ENCODE measurements at regions not wholly inside any gene's neighbourhood (a gene's known extent, or its start where the extent isn't known, plus 50 kb on each side); places are given as distances from the start of the nearest gene placed in this dataset.

DNA sequence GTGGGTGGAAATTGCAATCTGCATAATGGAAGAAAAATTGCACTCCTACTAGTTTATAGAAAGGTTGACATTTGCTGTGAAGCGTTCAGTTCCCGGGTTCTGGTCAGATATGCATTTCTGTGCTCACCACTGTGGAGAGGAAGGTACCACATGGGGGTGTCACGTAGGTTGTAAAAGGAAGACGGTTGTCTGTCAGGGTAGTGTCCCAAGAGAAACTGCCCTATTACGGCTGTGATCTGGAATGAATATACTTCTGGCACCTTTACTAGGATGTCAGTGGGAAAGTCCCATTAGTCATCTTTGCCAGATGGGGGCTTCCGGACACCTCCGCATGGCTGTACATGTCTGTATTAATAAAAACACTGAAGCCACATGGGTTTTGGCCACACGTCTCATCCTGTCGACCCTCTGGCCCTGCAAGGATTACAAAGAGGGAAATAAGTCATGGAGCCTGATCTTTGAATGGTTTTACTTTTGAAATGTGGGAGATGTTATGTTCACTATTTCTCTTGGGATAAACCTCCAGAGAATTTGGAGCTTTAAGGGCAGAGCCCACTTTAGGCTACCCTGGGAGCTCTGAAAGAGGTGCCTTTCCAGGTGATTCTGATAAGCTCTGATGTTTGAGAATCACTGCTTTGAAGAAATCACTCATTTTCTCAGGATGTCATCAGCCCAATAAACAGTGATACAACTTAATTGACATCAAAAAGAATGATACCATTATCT, 133.9 kb downstream of the AKAP11 start (continued):
- peak; percentile 97 to 98 for TF ChIP-seq IKZF2 (IDR thresholded peaks at IDR 0.05)
- TF ChIP-seq ZBED1 (IDR thresholded peaks at IDR 0.05; ENCODE audit: borderline replicate concordance) = peak; percentile 93
- TF ChIP-seq ETV6 (conservative IDR thresholded peaks at IDR 0.05 in 1 of 2, IDR thresholded peaks at IDR 0.05 in 1 of 2; ENCODE audit: borderline replicate concordance in 1 of 2, low read depth in 1 of 2) = peak in 1 of 2 experiments; percentile 89; a peak in 2 of 4 replicates
- TF ChIP-seq, protein P1, sequence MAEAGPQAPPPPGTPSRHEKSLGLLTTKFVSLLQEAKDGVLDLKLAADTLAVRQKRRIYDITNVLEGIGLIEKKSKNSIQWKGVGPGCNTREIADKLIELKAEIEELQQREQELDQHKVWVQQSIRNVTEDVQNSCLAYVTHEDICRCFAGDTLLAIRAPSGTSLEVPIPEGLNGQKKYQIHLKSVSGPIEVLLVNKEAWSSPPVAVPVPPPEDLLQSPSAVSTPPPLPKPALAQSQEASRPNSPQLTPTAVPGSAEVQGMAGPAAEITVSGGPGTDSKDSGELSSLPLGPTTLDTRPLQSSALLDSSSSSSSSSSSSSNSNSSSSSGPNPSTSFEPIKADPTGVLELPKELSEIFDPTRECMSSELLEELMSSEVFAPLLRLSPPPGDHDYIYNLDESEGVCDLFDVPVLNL (IDR thresholded peaks at IDR 0.05; ENCODE audit: low read depth, low read length) = no peak
- TF ChIP-seq ZNF24 (IDR thresholded peaks at IDR 0.05) = peak; percentile 41; the same call in 1 of the 2 replicates
- TF ChIP-seq, protein P2, sequence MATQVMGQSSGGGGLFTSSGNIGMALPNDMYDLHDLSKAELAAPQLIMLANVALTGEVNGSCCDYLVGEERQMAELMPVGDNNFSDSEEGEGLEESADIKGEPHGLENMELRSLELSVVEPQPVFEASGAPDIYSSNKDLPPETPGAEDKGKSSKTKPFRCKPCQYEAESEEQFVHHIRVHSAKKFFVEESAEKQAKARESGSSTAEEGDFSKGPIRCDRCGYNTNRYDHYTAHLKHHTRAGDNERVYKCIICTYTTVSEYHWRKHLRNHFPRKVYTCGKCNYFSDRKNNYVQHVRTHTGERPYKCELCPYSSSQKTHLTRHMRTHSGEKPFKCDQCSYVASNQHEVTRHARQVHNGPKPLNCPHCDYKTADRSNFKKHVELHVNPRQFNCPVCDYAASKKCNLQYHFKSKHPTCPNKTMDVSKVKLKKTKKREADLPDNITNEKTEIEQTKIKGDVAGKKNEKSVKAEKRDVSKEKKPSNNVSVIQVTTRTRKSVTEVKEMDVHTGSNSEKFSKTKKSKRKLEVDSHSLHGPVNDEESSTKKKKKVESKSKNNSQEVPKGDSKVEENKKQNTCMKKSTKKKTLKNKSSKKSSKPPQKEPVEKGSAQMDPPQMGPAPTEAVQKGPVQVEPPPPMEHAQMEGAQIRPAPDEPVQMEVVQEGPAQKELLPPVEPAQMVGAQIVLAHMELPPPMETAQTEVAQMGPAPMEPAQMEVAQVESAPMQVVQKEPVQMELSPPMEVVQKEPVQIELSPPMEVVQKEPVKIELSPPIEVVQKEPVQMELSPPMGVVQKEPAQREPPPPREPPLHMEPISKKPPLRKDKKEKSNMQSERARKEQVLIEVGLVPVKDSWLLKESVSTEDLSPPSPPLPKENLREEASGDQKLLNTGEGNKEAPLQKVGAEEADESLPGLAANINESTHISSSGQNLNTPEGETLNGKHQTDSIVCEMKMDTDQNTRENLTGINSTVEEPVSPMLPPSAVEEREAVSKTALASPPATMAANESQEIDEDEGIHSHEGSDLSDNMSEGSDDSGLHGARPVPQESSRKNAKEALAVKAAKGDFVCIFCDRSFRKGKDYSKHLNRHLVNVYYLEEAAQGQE (IDR thresholded peaks at IDR 0.05; ENCODE audit: low read depth, low read length) = no peak
- TF ChIP-seq CBX5 (IDR thresholded peaks at IDR 0.05; ENCODE audit: low read depth) = peak; percentile 76; the same call in 1 of the 2 replicates
- TF ChIP-seq, protein P3, sequence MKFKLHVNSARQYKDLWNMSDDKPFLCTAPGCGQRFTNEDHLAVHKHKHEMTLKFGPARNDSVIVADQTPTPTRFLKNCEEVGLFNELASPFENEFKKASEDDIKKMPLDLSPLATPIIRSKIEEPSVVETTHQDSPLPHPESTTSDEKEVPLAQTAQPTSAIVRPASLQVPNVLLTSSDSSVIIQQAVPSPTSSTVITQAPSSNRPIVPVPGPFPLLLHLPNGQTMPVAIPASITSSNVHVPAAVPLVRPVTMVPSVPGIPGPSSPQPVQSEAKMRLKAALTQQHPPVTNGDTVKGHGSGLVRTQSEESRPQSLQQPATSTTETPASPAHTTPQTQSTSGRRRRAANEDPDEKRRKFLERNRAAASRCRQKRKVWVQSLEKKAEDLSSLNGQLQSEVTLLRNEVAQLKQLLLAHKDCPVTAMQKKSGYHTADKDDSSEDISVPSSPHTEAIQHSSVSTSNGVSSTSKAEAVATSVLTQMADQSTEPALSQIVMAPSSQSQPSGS (IDR thresholded peaks at IDR 0.05; ENCODE audit: low read length) = peak; percentile 88
- peak; percentile 95 for TF ChIP-seq DPF2 (IDR thresholded peaks at IDR 0.05)
- TF ChIP-seq RUNX3 (IDR thresholded peaks at IDR 0.05; ENCODE audit: low read length) = peak; percentile 91
- TF ChIP-seq EGR1 (IDR thresholded peaks at IDR 0.05; ENCODE audit: borderline replicate concordance in 1 of 2, low read depth in 2 of 2, low read length in 2 of 2) = peak in 1 of 2 experiments; percentile 49; a peak in 1 of 3 replicates
- TF ChIP-seq ATF7 (IDR thresholded peaks at IDR 0.05; ENCODE audit: low read depth) = peak; percentile 78
- peak; percentile 87 for TF ChIP-seq MEF2B (IDR thresholded peaks at IDR 0.05; ENCODE audit: partially characterized antibody, poor library complexity, severe bottlenecking)
- TF ChIP-seq ASH2L (IDR thresholded peaks at IDR 0.05; ENCODE audit: borderline replicate concordance, low read depth) = 0 out of 2 replicates have a peak, but pooled peaks have one; percentile 45
- no peak for TF ChIP-seq NRF1 (conservative IDR thresholded peaks at IDR 0.05; ENCODE audit: low read depth, low read length)
- TF ChIP-seq ZNF207 (IDR thresholded peaks at IDR 0.05; ENCODE audit: borderline replicate concordance) = 0 out of 2 replicates have a peak, but pooled peaks have one; percentile 53
- TF ChIP-seq ZNF687 (IDR thresholded peaks at IDR 0.05) = peak; percentile 26; the same call in 1 of the 2 replicates
- TF ChIP-seq PML (IDR thresholded peaks at IDR 0.05; ENCODE audit: low read length) = peak; percentile 33; the same call in 1 of the 2 replicates
- peak; percentile 82 for TF ChIP-seq SMARCA5 (IDR thresholded peaks at IDR 0.05)
- TF ChIP-seq RB1 (IDR thresholded peaks at IDR 0.05; ENCODE audit: borderline replicate concordance) = no peak
